GM18873 (cell line): ENCODE measurements at regions not wholly inside any gene's neighbourhood (a gene's known extent, or its start where the extent isn't known, plus 50 kb on each side); places are given as distances from the start of the nearest gene placed in this dataset.
"Not testable (repeated sequence)": the region's sequence is repeated elsewhere in the genome, so short reads cannot be mapped to it uniquely, and the experiment has no call there.

Source experiments
- ATAC-seq: cut with Tn5 transposase; IDR thresholded peaks from one replicate; pipeline ENCODE4 v1.9.1; 2021; ENCODE audit warnings: mild to moderate bottlenecking, moderate library complexity, moderate number of reproducible peaks; ENCODE audit not compliant: unreplicated experiment, low FRiP score

GRCh38 chr3:169029674-169030285 lies 633.7 kb downstream of the MECOM start:
- no peak for ATAC-seq

- ATAC-seq, result no peak
These were observed 634.8 kb downstream of the MECOM start for GRCh38 chr3:169028716-169029115.

GRCh38 chr3:169026543-169027182 lies 636.8 kb downstream of the MECOM start:
- ATAC-seq, result no peak

GRCh38 chr3:169022457-169022856 lies 641.1 kb downstream of the MECOM start:
- no peak for ATAC-seq

GRCh38 chr3:169020371-169020770 lies 643.1 kb downstream of the MECOM start:
- ATAC-seq, result no peak

GRCh38 chr3:169009453-169009852 lies 654.1 kb downstream of the MECOM start:
- ATAC-seq, result no peak

- no peak for ATAC-seq
These were observed 654.6 kb downstream of the MECOM start for GRCh38 chr3:169008776-169009358.

- no peak for ATAC-seq
These were observed 656.4 kb downstream of the MECOM start for GRCh38 chr3:169007145-169007544.

GRCh38 chr3:169006398-169006797 lies 657.1 kb downstream of the MECOM start:
- not testable (repeated sequence) for ATAC-seq

GRCh38 chr3:169002689-169003088 lies 660.8 kb downstream of the MECOM start:
- ATAC-seq, result no peak

GRCh38 chr3:168998792-168999191 lies 664.7 kb downstream of the MECOM start:
- ATAC-seq, result no peak

- ATAC-seq, result no peak
These were observed 666.0 kb downstream of the MECOM start for GRCh38 chr3:168997488-168997887.

- no peak for ATAC-seq
These were observed 666.9 kb downstream of the MECOM start for GRCh38 chr3:168996622-168997021.

- no peak for ATAC-seq
These were observed 668.4 kb downstream of the MECOM start for GRCh38 chr3:168995129-168995528.

GRCh38 chr3:168991803-168992202 lies 671.7 kb downstream of the MECOM start:
- ATAC-seq, result no peak

GRCh38 chr3:168990621-168991020 lies 672.9 kb downstream of the MECOM start:
- ATAC-seq, result no peak

- ATAC-seq, result no peak
These were observed 673.4 kb downstream of the MECOM start for GRCh38 chr3:168990134-168990533.

GRCh38 chr3:168989396-168989795 lies 674.1 kb downstream of the MECOM start:
- ATAC-seq, result no peak

GRCh38 chr3:168988853-168989252 lies 674.7 kb downstream of the MECOM start:
- no peak for ATAC-seq

GRCh38 chr3:168984872-168985271 lies 678.6 kb downstream of the MECOM start:
- no peak for ATAC-seq

GRCh38 chr3:168983046-168983445 lies 680.5 kb downstream of the MECOM start:
- no peak for ATAC-seq

GRCh38 chr3:168981396-168981795 lies 682.1 kb downstream of the MECOM start:
- ATAC-seq, result no peak
